D721Med (cell line): ENCODE measurements at regions not wholly inside any gene's neighbourhood (a gene's known extent, or its start where the extent isn't known, plus 50 kb on each side); places are given as distances from the start of the nearest gene placed in this dataset.

Experiments used
- DNase-seq: peaks from one replicate; pipeline ENCODE4 v3.0.0; 2011; ENCODE audit warnings: low spot score; ENCODE audit not compliant: insufficient read length
- FAIRE-seq: peaks from 2 replicates; lab custom pipeline; 2011; peaks lifted over from hg19 to GRCh38; lab: Jason Lieb, UNC
- TF ChIP-seq, protein P1 (sequence below): IDR thresholded peaks from 2 replicates; pipeline ENCODE4 v1.5.1; 2012; ENCODE audit warnings: mild to moderate bottlenecking, control low read depth; ENCODE audit not compliant: insufficient read depth; ENCODE audit errors: missing control alignments

DNA sequence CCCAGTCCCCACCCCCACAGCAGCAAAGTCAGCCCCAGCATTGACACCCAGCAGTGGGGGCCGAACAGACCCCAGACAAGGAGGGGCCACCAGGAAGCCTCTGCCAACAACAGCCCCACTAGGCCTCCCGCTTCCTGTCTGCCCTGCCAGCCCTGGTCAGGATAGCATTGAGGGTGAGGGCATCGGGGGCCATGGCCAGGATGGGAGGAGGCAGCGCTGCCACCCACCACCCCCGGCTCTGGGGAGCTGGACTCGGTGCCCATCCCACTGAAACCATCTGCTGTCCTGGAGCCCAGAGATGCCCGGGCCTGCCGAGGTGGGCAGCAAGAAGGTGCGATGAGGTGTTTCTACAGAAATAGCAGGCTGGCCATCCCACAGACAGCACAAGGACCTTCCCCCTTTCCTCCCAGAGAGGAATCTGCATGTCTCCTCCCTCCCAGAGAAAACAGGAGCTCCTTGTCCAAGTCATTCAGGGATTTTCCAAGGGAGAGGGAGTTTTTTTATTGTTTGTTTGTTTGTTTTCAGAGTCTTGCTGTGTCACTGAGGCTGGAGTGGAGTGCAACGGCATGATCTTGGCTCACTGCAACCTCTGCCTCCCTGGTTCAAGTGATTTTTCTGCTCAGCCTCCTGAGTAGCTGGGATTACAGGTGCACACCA is 62.1 kb upstream of the BHLHE23 start:
- TF ChIP-seq, protein P1, sequence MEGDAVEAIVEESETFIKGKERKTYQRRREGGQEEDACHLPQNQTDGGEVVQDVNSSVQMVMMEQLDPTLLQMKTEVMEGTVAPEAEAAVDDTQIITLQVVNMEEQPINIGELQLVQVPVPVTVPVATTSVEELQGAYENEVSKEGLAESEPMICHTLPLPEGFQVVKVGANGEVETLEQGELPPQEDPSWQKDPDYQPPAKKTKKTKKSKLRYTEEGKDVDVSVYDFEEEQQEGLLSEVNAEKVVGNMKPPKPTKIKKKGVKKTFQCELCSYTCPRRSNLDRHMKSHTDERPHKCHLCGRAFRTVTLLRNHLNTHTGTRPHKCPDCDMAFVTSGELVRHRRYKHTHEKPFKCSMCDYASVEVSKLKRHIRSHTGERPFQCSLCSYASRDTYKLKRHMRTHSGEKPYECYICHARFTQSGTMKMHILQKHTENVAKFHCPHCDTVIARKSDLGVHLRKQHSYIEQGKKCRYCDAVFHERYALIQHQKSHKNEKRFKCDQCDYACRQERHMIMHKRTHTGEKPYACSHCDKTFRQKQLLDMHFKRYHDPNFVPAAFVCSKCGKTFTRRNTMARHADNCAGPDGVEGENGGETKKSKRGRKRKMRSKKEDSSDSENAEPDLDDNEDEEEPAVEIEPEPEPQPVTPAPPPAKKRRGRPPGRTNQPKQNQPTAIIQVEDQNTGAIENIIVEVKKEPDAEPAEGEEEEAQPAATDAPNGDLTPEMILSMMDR = no peak
- FAIRE-seq (no peak), DNase-seq (no peak)

DNA sequence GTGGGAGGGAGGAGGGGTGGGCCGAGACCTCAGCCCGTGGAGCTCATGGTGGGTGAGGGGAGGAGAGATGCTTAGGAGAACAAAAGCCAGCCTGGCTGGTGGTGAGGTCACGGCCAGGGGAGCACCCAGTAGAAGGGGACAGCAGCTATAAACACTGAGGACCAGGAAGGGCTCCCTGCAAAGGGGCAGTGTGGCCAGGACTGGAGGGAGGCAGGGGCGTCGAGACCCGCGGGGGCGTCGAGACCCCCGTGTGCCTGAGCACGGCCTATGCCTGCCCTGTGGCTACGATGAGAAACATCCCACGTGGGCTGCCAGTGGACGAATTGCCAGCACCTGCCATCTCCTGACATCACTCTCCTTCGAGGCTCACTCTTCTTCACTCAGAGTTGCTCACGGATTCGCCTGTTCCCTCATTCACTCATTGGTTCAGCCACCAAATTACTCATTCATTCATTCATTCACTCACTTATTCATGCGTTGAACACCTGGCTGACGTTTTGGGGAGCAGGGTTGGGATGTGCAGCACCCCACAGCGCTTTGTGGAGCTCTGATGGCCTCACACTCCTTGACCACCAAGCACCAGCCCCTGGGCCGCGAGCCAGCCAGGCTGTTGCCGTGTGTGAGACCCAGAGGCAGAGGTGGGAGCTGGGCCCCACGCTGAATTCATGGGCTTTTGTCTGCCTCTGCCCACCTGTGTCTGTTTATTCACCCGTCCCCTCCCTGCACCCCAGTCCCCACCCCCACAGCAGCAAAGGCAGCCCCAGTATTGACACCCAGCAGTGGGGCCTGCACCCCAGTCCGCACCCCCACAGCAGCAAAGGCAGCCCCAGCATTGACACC is 61.2 kb upstream of the BHLHE23 start:
- TF ChIP-seq, protein P1 = no peak
- no peak for FAIRE-seq

DNA sequence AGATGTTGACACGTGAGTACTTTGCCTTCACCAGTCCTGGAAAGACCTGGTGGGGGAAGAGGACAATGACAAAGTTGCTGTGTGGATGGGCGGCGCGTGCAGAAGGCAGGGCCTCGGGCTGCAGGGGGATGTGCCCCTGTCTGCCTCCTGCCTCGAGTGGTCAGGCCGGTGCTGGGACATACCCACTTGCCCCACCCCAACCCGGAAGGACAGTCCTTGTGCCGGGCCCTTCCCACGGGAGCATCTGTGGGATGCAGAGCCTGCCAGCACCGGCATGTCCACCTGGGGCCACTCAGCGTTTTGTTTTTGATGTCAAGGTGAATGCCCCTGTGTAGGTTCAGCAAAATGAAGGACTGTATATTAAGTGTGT is 60.5 kb upstream of the BHLHE23 start:
- DNase-seq (no peak), FAIRE-seq (no peak)
- TF ChIP-seq, protein P1 = no peak

More for the DNA sequence above, 61.2 kb upstream of the BHLHE23 start:
- no peak for DNase-seq

DNA sequence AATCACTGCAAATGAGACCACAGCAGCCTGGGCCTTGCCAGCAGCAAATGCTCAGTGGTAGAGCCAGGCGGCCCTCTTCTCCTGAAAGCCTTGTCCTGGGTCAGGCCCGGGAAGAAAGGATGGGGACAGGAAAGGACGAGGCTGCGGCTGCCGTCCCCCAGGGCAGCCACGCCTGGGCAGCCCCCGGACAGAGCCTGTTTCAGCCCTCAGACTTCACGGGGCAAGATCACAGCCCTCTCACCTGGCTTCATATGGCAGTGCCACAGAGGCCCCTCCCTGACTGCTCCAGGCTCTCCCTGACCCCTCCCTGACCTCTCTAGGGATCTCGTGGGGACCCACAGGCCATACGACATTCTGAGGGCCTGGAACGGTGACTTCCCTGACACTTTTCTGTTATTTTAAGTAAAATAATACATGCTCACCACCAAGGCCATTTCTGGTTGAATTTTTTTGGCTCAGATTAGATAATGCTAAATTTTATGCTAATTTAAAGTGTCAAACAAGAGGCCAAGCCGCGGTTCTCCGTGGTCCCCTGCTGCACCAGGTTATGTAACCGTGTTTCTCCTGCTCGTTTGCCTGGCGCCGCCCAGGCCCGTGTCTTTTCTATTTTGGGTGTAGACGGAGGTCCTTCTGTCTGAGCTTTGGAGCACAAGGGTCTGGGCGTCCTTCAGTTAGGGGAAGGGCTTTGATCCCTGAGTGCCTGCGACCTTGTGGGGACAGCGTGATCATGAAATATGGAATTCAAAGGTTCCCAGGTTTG is 59.9 kb upstream of the BHLHE23 start:
- no peak for DNase-seq
- TF ChIP-seq, protein P1 = no peak
- FAIRE-seq = no peak

DNA sequence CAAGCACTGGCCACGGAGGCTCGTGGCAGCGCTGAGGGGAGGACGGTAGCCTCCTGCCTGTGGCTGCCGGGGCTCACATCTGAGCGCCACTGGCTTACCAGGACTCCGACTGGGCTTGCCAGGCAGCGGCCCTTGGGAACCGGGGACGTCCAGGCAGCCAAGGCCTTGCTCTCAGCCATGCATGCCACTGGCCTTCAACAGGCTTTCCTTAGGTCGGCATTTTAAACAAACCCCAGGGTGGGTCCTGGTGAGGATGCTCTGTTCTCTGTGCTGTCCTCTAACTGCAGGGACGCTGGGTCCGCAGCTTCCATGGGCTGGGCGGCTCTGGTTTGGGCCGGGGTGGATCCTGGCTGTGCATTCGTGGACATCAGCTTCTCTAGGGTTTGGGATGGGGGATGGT is 59.1 kb upstream of the BHLHE23 start:
- no peak for FAIRE-seq
- TF ChIP-seq, protein P1 = no peak
- no peak for DNase-seq

DNA sequence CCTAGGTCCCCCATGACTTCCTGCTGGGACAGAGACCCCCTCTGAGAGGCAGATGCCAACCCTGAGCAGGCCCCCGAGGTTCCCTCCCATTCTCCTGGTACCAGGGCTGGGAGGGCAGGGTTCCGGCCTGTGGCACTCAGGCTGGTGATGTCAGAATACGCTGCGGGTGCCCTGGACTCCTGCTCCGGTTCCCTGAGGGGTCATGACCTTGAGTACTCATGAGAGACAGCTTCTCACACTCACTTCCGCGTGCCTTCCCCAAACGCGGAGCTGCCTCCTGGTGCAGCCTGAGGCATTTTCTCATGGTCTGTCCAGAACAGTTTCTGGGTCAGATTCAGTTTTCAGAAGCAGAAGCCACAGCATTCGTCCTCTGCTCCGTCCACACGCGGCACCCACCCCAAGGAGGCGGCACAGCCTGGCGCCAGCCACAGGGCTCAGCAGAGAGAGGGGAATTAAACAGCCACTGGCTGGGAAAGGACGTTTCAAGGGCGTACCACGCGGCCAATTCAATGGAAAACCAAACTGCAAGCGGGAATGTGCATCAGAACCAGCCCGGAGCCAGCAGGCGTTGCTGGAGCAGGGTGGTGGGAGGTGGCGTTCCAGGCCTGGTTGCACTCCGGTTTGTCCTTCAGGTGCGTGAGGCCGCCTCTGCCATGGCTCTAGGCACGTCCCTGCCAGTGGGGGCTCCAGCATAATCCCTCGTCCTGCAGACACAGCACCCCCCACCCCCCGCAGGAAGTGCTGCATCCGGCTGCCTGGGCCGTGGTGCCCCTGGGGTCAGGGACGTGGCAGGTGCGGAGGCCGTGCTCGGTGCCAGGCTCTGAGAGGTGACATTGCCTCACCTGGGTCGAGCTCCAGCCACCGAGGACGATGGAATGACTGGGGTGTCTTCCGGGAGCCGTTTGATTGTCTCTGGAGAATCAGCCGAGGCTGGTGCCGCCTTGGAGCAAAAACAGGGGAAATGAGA is 58.3 kb upstream of the BHLHE23 start:
- FAIRE-seq (no peak), DNase-seq (no peak)
- TF ChIP-seq, protein P1 = no peak
